ENCODE measurements at regions not wholly inside any gene's neighbourhood (a gene's known extent, or its start where the extent isn't known, plus 50 kb on each side); places are given as distances from the start of the nearest gene placed in this dataset.

DNA sequence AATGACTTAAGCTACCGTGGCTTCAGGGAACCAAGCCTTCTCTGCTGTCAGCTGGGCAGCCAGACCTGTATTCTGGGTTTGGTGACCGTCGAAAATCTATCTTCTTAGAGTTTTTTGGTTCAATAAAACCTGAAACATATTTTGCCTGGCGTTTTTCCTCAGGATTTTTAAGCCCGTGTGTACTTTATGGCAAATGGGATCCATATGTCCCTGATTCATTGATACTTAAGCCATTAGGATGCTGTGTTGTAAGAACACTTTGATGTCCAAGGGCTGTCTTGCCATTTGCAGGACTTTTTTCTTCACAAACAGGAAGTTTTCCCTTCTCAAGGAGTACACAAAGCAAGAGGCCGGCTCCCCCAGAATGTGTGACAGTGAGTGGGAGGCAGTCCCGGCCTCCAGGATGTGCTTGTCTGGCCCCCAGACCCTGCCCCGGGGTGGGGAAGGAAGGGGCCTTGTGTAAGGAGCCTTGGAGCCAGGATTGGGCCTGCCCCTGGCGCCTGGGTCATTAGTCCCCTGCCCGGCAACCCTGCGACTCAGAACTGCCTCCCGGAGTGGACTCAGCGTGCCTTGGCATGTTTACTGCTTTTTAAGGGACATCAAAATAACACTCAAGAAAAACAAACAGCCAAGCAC, 83.4 kb upstream of the SMIM23 start:
- Mint-ChIP-seq H3K27me3 (peaks cover 2% of the 10 kb centered on the region), H3K27ac (no peak overlapping the region), H3K4me1 (ENCODE audit: low read depth) (no peaks in the 10 kb centered on the region), H3K4me3 (no peak overlapping the region), H3K9me3 (no peaks in the 10 kb centered on the region), H3K36me3 (ENCODE audit: low read depth) (no peaks in the 10 kb centered on the region)
- intact Hi-C loops (cut with micrococcal nuclease) = no loop called here

GRCh38 chr5:171703146-171703545, 82.5 kb upstream of the SMIM23 start:
- intact Hi-C loops (cut with micrococcal nuclease) = no loop called here
- Mint-ChIP-seq H3K27ac (no peak overlapping the region), H3K9me3 (no peaks in the 10 kb centered on the region), H3K4me1 (ENCODE audit: low read depth) (no peaks in the 10 kb centered on the region), H3K27me3 (peaks cover 2% of the 10 kb centered on the region), H3K36me3 (ENCODE audit: low read depth) (no peaks in the 10 kb centered on the region), H3K4me3 (no peak overlapping the region)

DNA sequence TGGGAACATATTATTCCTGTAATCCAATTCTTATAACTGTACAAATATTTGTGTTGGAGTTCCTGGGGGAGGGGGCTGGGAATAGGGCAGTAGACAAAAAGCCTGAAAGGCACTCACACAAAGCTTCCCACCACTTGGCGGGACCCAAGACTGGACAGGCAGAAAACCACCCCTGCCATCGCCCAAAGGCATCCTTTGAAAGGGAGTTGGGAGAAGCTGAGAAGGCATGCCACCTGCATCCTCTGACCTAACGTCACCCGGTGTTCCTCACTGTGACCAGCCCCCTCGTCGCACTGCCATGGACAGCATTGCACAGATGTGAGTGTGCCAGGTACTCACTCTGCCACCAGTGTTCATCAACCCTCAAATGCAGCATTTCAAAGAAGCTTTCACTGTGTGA, 80.6 kb upstream of the SMIM23 start:
- no peaks in the 10 kb centered on the region for H3K4me1 Mint-ChIP-seq (ENCODE audit: low read depth)
- intact Hi-C loops (cut with micrococcal nuclease) = no loop called here
- H3K4me3 Mint-ChIP-seq = no peak overlapping the region
- peaks cover 2% of the 10 kb centered on the region for H3K27me3 Mint-ChIP-seq
- no peak overlapping the region for H3K27ac Mint-ChIP-seq
- H3K36me3 Mint-ChIP-seq (ENCODE audit: low read depth) = no peaks in the 10 kb centered on the region
- no peaks in the 10 kb centered on the region for H3K9me3 Mint-ChIP-seq

DNA sequence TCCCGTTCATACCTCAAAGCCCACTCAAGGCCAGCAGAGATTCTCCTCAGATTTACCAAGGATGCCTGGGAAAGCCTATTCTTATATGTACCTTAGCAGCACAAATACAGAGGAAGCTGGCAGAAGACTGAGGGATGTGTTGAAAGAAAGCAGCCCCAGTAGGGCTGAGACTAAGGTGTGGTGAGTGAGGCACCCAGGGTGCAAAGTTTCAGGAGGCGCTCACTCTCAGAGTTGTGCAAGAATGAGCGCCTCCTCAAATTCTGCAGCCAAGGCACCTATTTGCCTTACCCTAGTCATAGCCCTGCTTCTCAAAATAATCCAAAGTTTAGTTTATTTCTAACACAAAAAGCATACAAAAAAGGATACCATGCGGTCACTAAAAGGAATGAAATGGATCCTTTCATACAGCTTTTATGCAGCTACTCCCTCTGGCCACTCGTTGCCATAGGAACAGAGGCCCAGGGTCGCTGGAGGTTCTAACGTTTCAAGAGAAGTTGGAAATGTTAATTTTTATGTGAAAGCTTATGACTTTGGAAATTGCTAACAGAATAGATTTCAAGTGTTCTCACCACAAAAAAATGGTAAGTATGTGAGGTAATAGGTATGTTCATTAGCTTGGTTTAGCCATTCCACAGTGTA, 79.7 kb upstream of the SMIM23 start:
- no peaks in the 10 kb centered on the region for H3K9me3 Mint-ChIP-seq
- H3K4me3 Mint-ChIP-seq = no peak overlapping the region
- H3K4me1 Mint-ChIP-seq (ENCODE audit: low read depth) = no peaks in the 10 kb centered on the region
- peaks cover 2% of the 10 kb centered on the region for H3K27me3 Mint-ChIP-seq
- H3K36me3 Mint-ChIP-seq (ENCODE audit: low read depth) = no peaks in the 10 kb centered on the region
- intact Hi-C loops (cut with micrococcal nuclease) = no loop called here
- no peak overlapping the region for H3K27ac Mint-ChIP-seq

- Mint-ChIP-seq H3K4me1 (ENCODE audit: low read depth) (no peaks in the 10 kb centered on the region), H3K27me3 (peaks cover 2% of the 10 kb centered on the region), H3K36me3 (ENCODE audit: low read depth) (no peaks in the 10 kb centered on the region), H3K9me3 (no peaks in the 10 kb centered on the region), H3K27ac (no peak overlapping the region), H3K4me3 (no peak overlapping the region)
- intact Hi-C loops (cut with micrococcal nuclease) = no loop called here
These were observed 78.7 kb upstream of the SMIM23 start for GRCh38 chr5:171706736-171707441.

- H3K9me3 Mint-ChIP-seq = no peaks in the 10 kb centered on the region
- no peaks in the 10 kb centered on the region for H3K4me1 Mint-ChIP-seq (ENCODE audit: low read depth)
- no peak overlapping the region for H3K4me3 Mint-ChIP-seq
- intact Hi-C loops (cut with micrococcal nuclease) = no loop called here
- H3K27me3 Mint-ChIP-seq = peaks cover 2% of the 10 kb centered on the region
- no peak overlapping the region for H3K27ac Mint-ChIP-seq
- no peaks in the 10 kb centered on the region for H3K36me3 Mint-ChIP-seq (ENCODE audit: low read depth)
These were observed 78.2 kb upstream of the SMIM23 start for GRCh38 chr5:171707442-171707792.

- H3K36me3 Mint-ChIP-seq (ENCODE audit: low read depth) = no peaks in the 10 kb centered on the region
- no peaks in the 10 kb centered on the region for H3K4me1 Mint-ChIP-seq (ENCODE audit: low read depth)
- no peak overlapping the region for H3K4me3 Mint-ChIP-seq
- no peak overlapping the region for H3K27ac Mint-ChIP-seq
- intact Hi-C loops (cut with micrococcal nuclease) = no loop called here
- no peaks in the 10 kb centered on the region for H3K9me3 Mint-ChIP-seq
- no peaks in the 10 kb centered on the region for H3K27me3 Mint-ChIP-seq
These were observed 75.7 kb upstream of the SMIM23 start for GRCh38 chr5:171709930-171710329.

DNA sequence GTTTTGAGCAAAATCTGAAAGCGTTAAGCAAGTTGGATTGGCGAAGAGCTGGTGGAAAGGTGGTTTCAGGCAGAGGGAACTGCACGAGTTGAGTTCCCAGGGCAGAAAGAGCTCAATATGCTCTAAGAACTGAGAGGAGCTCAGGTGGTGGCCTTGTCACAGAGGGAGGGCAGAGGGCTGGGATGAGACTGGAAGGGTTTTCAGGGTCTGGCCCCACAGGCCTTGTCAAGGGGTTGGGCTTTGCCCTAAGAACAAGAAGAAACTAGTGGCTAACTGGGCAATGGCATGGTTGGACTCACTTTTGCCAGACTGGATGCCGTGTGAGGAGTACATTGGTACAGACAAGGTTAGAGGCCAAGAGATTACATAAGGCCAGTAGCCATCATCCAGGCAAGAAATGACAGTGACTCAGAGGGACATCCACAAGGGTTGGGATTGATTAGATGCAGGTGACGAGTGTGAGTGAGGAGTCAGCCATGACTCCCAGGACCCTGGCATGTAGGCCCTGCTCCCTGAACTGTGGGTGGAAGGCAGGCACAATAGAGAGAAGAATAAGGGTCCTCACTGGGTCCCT, 75.1 kb upstream of the SMIM23 start:
- no peaks in the 10 kb centered on the region for H3K27me3 Mint-ChIP-seq
- H3K36me3 Mint-ChIP-seq (ENCODE audit: low read depth) = no peaks in the 10 kb centered on the region
- H3K9me3 Mint-ChIP-seq = no peaks in the 10 kb centered on the region
- H3K4me1 Mint-ChIP-seq (ENCODE audit: low read depth) = no peaks in the 10 kb centered on the region
- H3K27ac Mint-ChIP-seq = no peak overlapping the region
- no peak overlapping the region for H3K4me3 Mint-ChIP-seq
- intact Hi-C loops (cut with micrococcal nuclease) = no loop called here

DNA sequence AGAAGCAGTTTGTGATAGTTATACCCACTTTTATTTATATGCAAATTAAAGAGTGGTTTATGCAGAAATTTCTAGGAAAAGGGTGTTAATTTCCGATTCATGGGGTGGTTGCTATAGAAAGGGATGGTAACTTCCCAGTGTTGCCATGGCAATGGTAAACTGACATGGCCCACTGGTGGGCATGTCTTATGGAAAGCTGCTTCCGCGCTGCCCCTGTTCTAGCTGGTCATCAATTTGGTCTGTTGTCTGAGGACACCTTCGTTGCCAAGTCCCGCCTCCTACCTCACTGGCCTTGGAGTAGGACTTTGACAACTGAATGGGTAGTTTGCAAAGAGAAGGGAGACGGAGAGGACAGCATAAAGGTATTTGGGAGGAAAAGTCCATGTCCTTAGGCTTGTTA, 74.0 kb upstream of the SMIM23 start:
- H3K4me1 Mint-ChIP-seq (ENCODE audit: low read depth) = peaks cover 7% of the 10 kb centered on the region
- H3K27ac Mint-ChIP-seq = no peak overlapping the region
- H3K27me3 Mint-ChIP-seq = peaks cover 3% of the 10 kb centered on the region
- H3K9me3 Mint-ChIP-seq = no peaks in the 10 kb centered on the region
- H3K4me3 Mint-ChIP-seq = no peak overlapping the region
- H3K36me3 Mint-ChIP-seq (ENCODE audit: low read depth) = no peaks in the 10 kb centered on the region
- intact Hi-C loops (cut with micrococcal nuclease) = no loop called here

- Mint-ChIP-seq H3K36me3 (ENCODE audit: low read depth) (no peaks in the 10 kb centered on the region), H3K27me3 (peaks cover 3% of the 10 kb centered on the region)
These were observed 73.0 kb upstream of the SMIM23 start for GRCh38 chr5:171712616-171713015.

GRCh38 chr5:171713152-171713551, 72.5 kb upstream of the SMIM23 start:
- Mint-ChIP-seq H3K4me1 (ENCODE audit: low read depth) (peaks cover 7% of the 10 kb centered on the region), H3K9me3 (no peaks in the 10 kb centered on the region), H3K36me3 (ENCODE audit: low read depth) (no peaks in the 10 kb centered on the region), H3K4me3 (no peak overlapping the region), H3K27me3 (peaks cover 3% of the 10 kb centered on the region), H3K27ac (no peak overlapping the region)
- intact Hi-C loops (cut with micrococcal nuclease) = no loop called here

More at GRCh38 chr5:171712616-171713015, 73.0 kb upstream of the SMIM23 start:
- Mint-ChIP-seq H3K4me1 (ENCODE audit: low read depth) (peaks cover 7% of the 10 kb centered on the region), H3K4me3 (no peak overlapping the region), H3K27ac (no peak overlapping the region), H3K9me3 (no peaks in the 10 kb centered on the region)
- intact Hi-C loops (cut with micrococcal nuclease) = no loop called here

- H3K27me3 Mint-ChIP-seq = peaks cover 3% of the 10 kb centered on the region
- intact Hi-C loops (cut with micrococcal nuclease) = no loop called here
- H3K4me3 Mint-ChIP-seq = no peak overlapping the region
- H3K9me3 Mint-ChIP-seq = no peaks in the 10 kb centered on the region
- no peaks in the 10 kb centered on the region for H3K36me3 Mint-ChIP-seq (ENCODE audit: low read depth)
- no peak overlapping the region for H3K27ac Mint-ChIP-seq
- peaks cover 7% of the 10 kb centered on the region for H3K4me1 Mint-ChIP-seq (ENCODE audit: low read depth)
These were observed 71.4 kb upstream of the SMIM23 start for GRCh38 chr5:171714261-171714660.

DNA sequence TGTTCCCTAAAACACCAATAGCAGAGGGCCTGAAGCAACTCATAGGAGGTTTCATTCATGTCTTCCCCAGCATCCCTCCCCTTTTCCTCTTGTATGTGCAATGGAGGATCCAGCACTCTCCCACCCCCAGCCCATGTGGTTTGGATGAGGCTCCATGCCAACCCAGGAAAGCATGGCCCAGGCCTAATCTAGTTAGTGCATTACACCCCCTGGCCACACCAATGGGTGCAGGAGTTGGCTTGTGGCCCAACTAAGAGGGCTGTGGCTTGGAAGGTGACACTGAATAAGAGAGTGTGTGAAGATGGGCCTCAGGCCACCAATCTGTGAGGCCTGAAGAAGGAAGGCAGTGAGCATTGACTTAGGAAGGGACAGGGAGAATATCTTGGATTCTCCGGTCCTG, 70.8 kb upstream of the SMIM23 start:
- peaks cover 7% of the 10 kb centered on the region for H3K4me1 Mint-ChIP-seq (ENCODE audit: low read depth)
- no peak overlapping the region for H3K4me3 Mint-ChIP-seq
- H3K27me3 Mint-ChIP-seq = peaks cover 3% of the 10 kb centered on the region
- no peaks in the 10 kb centered on the region for H3K9me3 Mint-ChIP-seq
- H3K36me3 Mint-ChIP-seq (ENCODE audit: low read depth) = no peaks in the 10 kb centered on the region
- no peak overlapping the region for H3K27ac Mint-ChIP-seq
- intact Hi-C loops (cut with micrococcal nuclease) = no loop called here

- intact Hi-C loops (cut with micrococcal nuclease) = no loop called here
- no peaks in the 10 kb centered on the region for H3K36me3 Mint-ChIP-seq (ENCODE audit: low read depth)
- H3K4me3 Mint-ChIP-seq = no peak overlapping the region
- peaks cover 3% of the 10 kb centered on the region for H3K27me3 Mint-ChIP-seq
- no peak overlapping the region for H3K27ac Mint-ChIP-seq
- H3K9me3 Mint-ChIP-seq = no peaks in the 10 kb centered on the region
- H3K4me1 Mint-ChIP-seq (ENCODE audit: low read depth) = peaks cover 7% of the 10 kb centered on the region
These were observed 70.1 kb upstream of the SMIM23 start for GRCh38 chr5:171715551-171715950.
